PC-9 (cell line): ENCODE measurements at regions not wholly inside any gene's neighbourhood (a gene's known extent, or its start where the extent isn't known, plus 50 kb on each side); places are given as distances from the start of the nearest gene placed in this dataset.

Experiments used
- BruUV-seq: library from RNA; stranded (reverse); fragments of 400-500 nt; replicated peaks from 2 replicates; lab custom pipeline; 2021; lab: Mats Ljungman, UMichigan
- CTCF ChIA-PET: fragments of 300-600 bp; sonication (Branson Sonifier 250); formaldehyde crosslinking; loops from one replicate; lab custom pipeline; 2022; ENCODE audit warnings: antibody characterized with exemption; lab: Charles Lee
- POLR2A ChIA-PET: fragments of 300-600 bp; sonication (Branson Sonifier 250); formaldehyde crosslinking; loops from one replicate; lab custom pipeline; 2022; ENCODE audit warnings: antibody characterized with exemption; ENCODE audit not compliant: unreplicated experiment; lab: Charles Lee
- DNase-seq, 2 experiments: peaks; one replicate each; pipeline versions ENCODE4 v3.0.0 to v3.0.0-alpha.2; 2015 to 2022; ENCODE audit warnings: mixed read lengths in 1 of 2
- H2AFZ ChIP-seq: fragments of 200-600 bp; sonication (generic); 2 replicates; pipeline ENCODE4 v1.8.1; 2017; ENCODE audit warnings: antibody characterized with exemption
- H3F3A ChIP-seq: fragments of 200-600 bp; sonication (generic); 2 replicates; pipeline ENCODE4 v1.8.1; 2017; ENCODE audit warnings: antibody characterized with exemption, mild to moderate bottlenecking, low read depth; ENCODE audit not compliant: insufficient read depth
- H3K27ac ChIP-seq: fragments of 200-600 bp; sonication (generic); 2 replicates; pipeline ENCODE4 v1.6.1; 2016; ENCODE audit warnings: mixed run types
- H3K27me3 ChIP-seq: fragments of 200-600 bp; sonication (generic); 2 replicates; pipeline ENCODE4 v1.6.1; 2016; ENCODE audit warnings: low read depth, mixed run types; ENCODE audit not compliant: insufficient read depth
- H3K36me3 ChIP-seq: fragments of 200-600 bp; sonication (generic); 2 replicates; pipeline ENCODE4 v1.6.1; 2016; ENCODE audit warnings: low read depth, mixed run types
- H3K4me1 ChIP-seq: fragments of 200-600 bp; sonication (generic); replicated peaks from 2 replicates; pipeline ENCODE4 v1.6.1; 2016; ENCODE audit warnings: mixed run types; ENCODE audit not compliant: insufficient read depth
- H3K4me2 ChIP-seq: fragments of 200-600 bp; sonication (generic); 2 replicates; pipeline ENCODE4 v1.6.1; 2017; ENCODE audit warnings: mixed run types
- H3K4me3 ChIP-seq: fragments of 200-600 bp; sonication (generic); 2 replicates; pipeline ENCODE4 v1.6.1; 2016; ENCODE audit warnings: mixed run types
- H3K79me2 ChIP-seq: fragments of 200-600 bp; sonication (generic); 2 replicates; pipeline ENCODE4 v1.6.1; 2017; ENCODE audit warnings: low read depth, mixed run types
- H3K9me2 ChIP-seq: fragments of 200-600 bp; sonication (generic); 2 replicates; pipeline ENCODE4 v1.8.1; 2017; ENCODE audit warnings: mild to moderate bottlenecking; ENCODE audit not compliant: insufficient read depth
- H3K9me3 ChIP-seq: fragments of 200-600 bp; sonication (generic); 2 replicates; pipeline ENCODE4 v1.8.1; 2016; ENCODE audit warnings: low read depth; ENCODE audit not compliant: insufficient read depth
- H4K20me1 ChIP-seq: fragments of 200-600 bp; sonication (generic); 2 replicates; pipeline ENCODE4 v1.8.1; 2017; ENCODE audit not compliant: insufficient read depth
- CTCF ChIP-seq: fragments of 200-600 bp; sonication (generic); conservative IDR thresholded peaks from 2 replicates; pipeline ENCODE4 v1.6.1; 2017; ENCODE audit warnings: mixed run types, antibody characterized with exemption, mild to moderate bottlenecking, moderate library complexity
- EZH2 ChIP-seq: fragments of 200-600 bp; sonication (generic); IDR thresholded peaks from 2 replicates; pipeline ENCODE4 v1.8.0; 2017; ENCODE audit warnings: antibody characterized with exemption, low read depth
- intact Hi-C: fragments of 100-400 bp; cut with micrococcal nuclease; formaldehyde crosslinking; loops from one replicate; pipeline ENCODE4 v1.10.0; 2022; ENCODE audit not compliant: unreplicated experiment

- Histone ChIP-seq H3K27me3 (no peaks in the 10 kb centered on the region), H3F3A (peaks cover 16% of the 10 kb centered on the region), H2AFZ (no peak overlapping the region), H3K4me3 (no peak overlapping the region), H3K4me1 (peaks cover 17% of the 10 kb centered on the region), H3K4me2 (no peak overlapping the region), H3K79me2 (no peaks in the 10 kb centered on the region), H3K9me2 (no peaks in the 10 kb centered on the region), H3K9me3 (no peaks in the 10 kb centered on the region), H3K27ac (no peak overlapping the region), H3K36me3 (no peaks in the 10 kb centered on the region), H4K20me1 (no peaks in the 10 kb centered on the region)
- DNase-seq: no peak
- BruUV-seq: no TSS peak
- intact Hi-C loops: no loop called here
- CTCF ChIA-PET: no interaction called here
- POLR2A ChIA-PET: interaction anchor here (0.8 kb wide), 1 partner anchor 13 kb away, joined by 3 read pairs; no protein-coding TSS in a partner anchor
- TF ChIP-seq CTCF (no peak), EZH2 (no peak)
Measured at GRCh38 chr18:8962192-8962779, 140.2 kb upstream of the NDUFV2 start.

- intact Hi-C loops: no loop called here
- POLR2A ChIA-PET: interaction anchor here (0.8 kb wide), 1 partner anchor 14 kb away, joined by 3 read pairs; no protein-coding TSS in a partner anchor
Measured at GRCh38 chr18:8962855-8963635, 139.5 kb upstream of the NDUFV2 start.

GRCh38 chr18:8963876-8964275 is 138.6 kb upstream of the NDUFV2 start:
- H3K27ac ChIP-seq: no peak overlapping the region
- H3F3A ChIP-seq: peaks cover 16% of the 10 kb centered on the region
- H3K4me2 ChIP-seq: no peak overlapping the region
- H3K4me1 ChIP-seq: peaks cover 17% of the 10 kb centered on the region
- H2AFZ ChIP-seq: no peak overlapping the region
- H3K4me3 ChIP-seq: no peak overlapping the region
- no TSS peak for BruUV-seq
- no peaks in the 10 kb centered on the region for H3K79me2 ChIP-seq
- H3K9me3 ChIP-seq: no peaks in the 10 kb centered on the region
- no peaks in the 10 kb centered on the region for H3K9me2 ChIP-seq
- H3K27me3 ChIP-seq: no peaks in the 10 kb centered on the region
- DNase-seq: no peak
- intact Hi-C loops: no loop called here
- ChIA-PET POLR2A (no interaction called here), CTCF (no interaction called here)
- H4K20me1 ChIP-seq: no peaks in the 10 kb centered on the region
- H3K36me3 ChIP-seq: no peaks in the 10 kb centered on the region
- TF ChIP-seq CTCF (no peak), EZH2 (no peak)

More at GRCh38 chr18:8962855-8963635, 139.5 kb upstream of the NDUFV2 start:
- peaks cover 17% of the 10 kb centered on the region for H3K4me1 ChIP-seq
- no peaks in the 10 kb centered on the region for H4K20me1 ChIP-seq
- no peaks in the 10 kb centered on the region for H3K27me3 ChIP-seq
- H3K9me3 ChIP-seq: no peaks in the 10 kb centered on the region
- no TSS peak for BruUV-seq
- no peaks in the 10 kb centered on the region for H3K36me3 ChIP-seq
- no peak overlapping the region for H2AFZ ChIP-seq
- TF ChIP-seq CTCF (no peak), EZH2 (no peak)
- CTCF ChIA-PET: no interaction called here
- peaks cover 16% of the 10 kb centered on the region for H3F3A ChIP-seq
- H3K4me3 ChIP-seq: no peak overlapping the region
- H3K27ac ChIP-seq: no peak overlapping the region
- no peak overlapping the region for H3K4me2 ChIP-seq
- no peak for DNase-seq
- no peaks in the 10 kb centered on the region for H3K79me2 ChIP-seq
- no peaks in the 10 kb centered on the region for H3K9me2 ChIP-seq
